Activated gamma-delta T cell treated with Interleukin-2 at 50 U/mL for 16 hours (primary cell): ENCODE measurements at regions not wholly inside any gene's neighbourhood (a gene's known extent, or its start where the extent isn't known, plus 50 kb on each side); places are given as distances from the start of the nearest gene placed in this dataset.
"Not testable (repeated sequence)": the region's sequence is repeated elsewhere in the genome, so short reads cannot be mapped to it uniquely, and the experiment has no call there.

Experiments used
- DNase-seq: peaks from one replicate; pipeline ENCODE4 v3.0.0-alpha.2; 2020

- DNase-seq: no peak
Observed at GRCh38 chr1:30476911-30477459, 246.4 kb downstream of the MATN1 start.

GRCh38 chr1:30476476-30476875, 246.9 kb downstream of the MATN1 start:
- DNase-seq: no peak

- no peak for DNase-seq
Observed at GRCh38 chr1:30475966-30476365, 247.4 kb downstream of the MATN1 start.

- no peak for DNase-seq
Observed at GRCh38 chr1:30475201-30475600, 248.2 kb downstream of the MATN1 start.

- DNase-seq: no peak
Observed at GRCh38 chr1:30474818-30475200, 248.6 kb downstream of the MATN1 start.

- no peak for DNase-seq
Observed at GRCh38 chr1:30473922-30474817, 249.2 kb downstream of the MATN1 start.

GRCh38 chr1:30472526-30472925, 250.9 kb downstream of the MATN1 start:
- DNase-seq: no peak

- no peak for DNase-seq
Observed at GRCh38 chr1:30472009-30472408, 251.4 kb downstream of the MATN1 start.

- DNase-seq: no peak
Observed at GRCh38 chr1:30471307-30471706, 252.1 kb downstream of the MATN1 start.

GRCh38 chr1:30469426-30469825, 254.0 kb downstream of the MATN1 start:
- DNase-seq: no peak

- DNase-seq: no peak
Observed at GRCh38 chr1:30467101-30467500, 256.3 kb downstream of the MATN1 start.

- DNase-seq: no peak
Observed at GRCh38 chr1:30466610-30467009, 256.8 kb downstream of the MATN1 start.

- no peak for DNase-seq
Observed at GRCh38 chr1:30466026-30466425, 257.4 kb downstream of the MATN1 start.

- DNase-seq: no peak
Observed at GRCh38 chr1:30465096-30465495, 258.3 kb downstream of the MATN1 start.

GRCh38 chr1:30464187-30464617, 259.2 kb downstream of the MATN1 start:
- DNase-seq: no peak

GRCh38 chr1:30462826-30463425, 260.5 kb downstream of the MATN1 start:
- DNase-seq: no peak

- no peak for DNase-seq
Observed at GRCh38 chr1:30462166-30462565, 261.2 kb downstream of the MATN1 start.

- no peak for DNase-seq
Observed at GRCh38 chr1:30461640-30462039, 261.7 kb downstream of the MATN1 start.

- no peak for DNase-seq
Observed at GRCh38 chr1:30460661-30461060, 262.7 kb downstream of the MATN1 start.

GRCh38 chr1:30458730-30459485, 264.5 kb downstream of the MATN1 start:
- DNase-seq: not testable (repeated sequence)

- no peak for DNase-seq
Observed at GRCh38 chr1:30452925-30453324, 270.5 kb downstream of the MATN1 start.

GRCh38 chr1:30452170-30452569, 271.2 kb downstream of the MATN1 start:
- no peak for DNase-seq

- no peak for DNase-seq
Observed at GRCh38 chr1:30451532-30452125, 271.8 kb downstream of the MATN1 start.
